IMR-90 (cell line): ENCODE measurements at regions not wholly inside any gene's neighbourhood (a gene's known extent, or its start where the extent isn't known, plus 50 kb on each side); places are given as distances from the start of the nearest gene placed in this dataset.

Source experiments
- ATAC-seq: fragments of 200-7000 bp; cut with Tn5 transposase; 2 replicates; pipeline ENCODE4 v1.9.1; 2020; ENCODE audit warnings: low read depth, mild to moderate bottlenecking, moderate library complexity
- BruUV-seq: library from RNA; stranded (reverse); fragments of 400-500 nt; replicated peaks from 2 replicates; lab custom pipeline; 2021; lab: Mats Ljungman, UMichigan
- CTCF ChIA-PET: fragments of 300-600 bp; formaldehyde crosslinking; extraction: SDS; loops from one replicate; lab custom pipeline; 2021; ENCODE audit warnings: antibody characterized with exemption; lab: Yijun Ruan, JAX
- POLR2A ChIA-PET: fragments of 300-600 bp; sonication (Branson Sonifier 250); formaldehyde crosslinking; loops from one replicate; lab custom pipeline; 2022; ENCODE audit warnings: antibody characterized with exemption; ENCODE audit not compliant: unreplicated experiment; lab: Charles Lee
- DNase-seq: peaks from one replicate; pipeline ENCODE4 v3.0.0; 2013
- H2AFZ ChIP-seq: replicated peaks from 2 replicates; pipeline ENCODE3; 2013; ENCODE audit warnings: low read length, mild to moderate bottlenecking; ENCODE audit not compliant: poor library complexity
- H2AK5ac ChIP-seq: 2 replicates; pipeline ENCODE4 v1.6.1; 2013; ENCODE audit warnings: low read depth, low read length, inconsistent platforms
- H2AK9ac ChIP-seq: replicated peaks from 2 replicates; pipeline ENCODE3; 2013; ENCODE audit warnings: mild to moderate bottlenecking, low read depth, low read length, moderate library complexity; ENCODE audit not compliant: poor library complexity
- H2BK120ac ChIP-seq: 2 replicates; pipeline ENCODE4 v1.6.1; 2013; ENCODE audit warnings: low read depth, low read length, inconsistent platforms
- H2BK15ac ChIP-seq: 3 replicates; pipeline ENCODE4 v1.6.1; 2013; ENCODE audit warnings: low read depth, low read length, inconsistent platforms
- H2BK20ac ChIP-seq: 2 replicates; pipeline ENCODE4 v1.6.1; 2013; ENCODE audit warnings: low read depth, mild to moderate bottlenecking, inconsistent platforms, low read length, moderate library complexity
- H2BK5ac ChIP-seq: 2 replicates; pipeline ENCODE4 v1.6.1; 2013; ENCODE audit warnings: mild to moderate bottlenecking, low read depth, low read length, inconsistent platforms; ENCODE audit not compliant: poor library complexity, severe bottlenecking
- H3K14ac ChIP-seq: replicated peaks from 2 replicates; pipeline ENCODE4 v1.6.1; 2013; ENCODE audit warnings: low read depth, low read length, inconsistent platforms
- H3K18ac ChIP-seq: 2 replicates; pipeline ENCODE4 v1.6.1; 2013; ENCODE audit warnings: low read depth, low read length, control low read depth
- H3K23ac ChIP-seq: 2 replicates; pipeline ENCODE4 v1.6.1; 2013; ENCODE audit warnings: low read depth, low read length, inconsistent platforms
- H3K27ac ChIP-seq: 2 replicates; pipeline ENCODE4 v1.5.1; 2013; ENCODE audit warnings: mild to moderate bottlenecking, control low read depth, low read length; ENCODE audit not compliant: insufficient read depth
- H3K27me3 ChIP-seq: 2 replicates; pipeline ENCODE4 v1.6.1; 2013; ENCODE audit warnings: low read length; ENCODE audit not compliant: control insufficient read depth, insufficient read depth
- H3K36me3 ChIP-seq: 2 replicates; pipeline ENCODE4 v1.6.1; 2013; ENCODE audit warnings: low read length, mixed read lengths; ENCODE audit not compliant: control insufficient read depth, insufficient read depth
- H3K4ac ChIP-seq: 2 replicates; pipeline ENCODE4 v1.6.1; 2013; ENCODE audit warnings: low read depth, low read length, inconsistent platforms
- H3K4me1 ChIP-seq: 2 replicates; pipeline ENCODE4 v1.6.1; 2013; ENCODE audit warnings: low read length, mixed read lengths; ENCODE audit not compliant: control insufficient read depth, insufficient read depth
- H3K4me2 ChIP-seq: 2 replicates; pipeline ENCODE4 v1.6.1; 2013; ENCODE audit warnings: low read depth, mild to moderate bottlenecking, control low read depth, low read length, moderate library complexity
- H3K4me3 ChIP-seq: 2 replicates; pipeline ENCODE4 v1.5.1; 2013; ENCODE audit warnings: low read depth, mild to moderate bottlenecking, control low read depth, low read length, moderate library complexity; ENCODE audit not compliant: insufficient read depth
- H3K56ac ChIP-seq: 2 replicates; pipeline ENCODE4 v1.6.1; 2013; ENCODE audit warnings: low read length, inconsistent platforms; ENCODE audit not compliant: insufficient read depth; ENCODE audit errors: extremely low read depth
- H3K79me1 ChIP-seq, 2 experiments: 2 replicates each; pipeline ENCODE4 v1.6.1; 2013; ENCODE audit warnings: low read length in 2 of 2, inconsistent platforms in 1 of 2, low read depth in 1 of 2
- H3K9ac ChIP-seq: 2 replicates; pipeline ENCODE4 v1.6.1; 2013; ENCODE audit warnings: low read depth, low read length, control low read depth
- H3K9me1 ChIP-seq: 2 replicates; pipeline ENCODE4 v1.6.1; 2013; ENCODE audit warnings: low read length, inconsistent platforms; ENCODE audit not compliant: insufficient read depth
- H3K9me3 ChIP-seq: 2 replicates; pipeline ENCODE4 v1.6.1; 2013; ENCODE audit warnings: low read length; ENCODE audit not compliant: control insufficient read depth, insufficient read depth
- H4K20me1 ChIP-seq: 2 replicates; pipeline ENCODE4 v1.6.1; 2013; ENCODE audit warnings: low read length, inconsistent platforms; ENCODE audit not compliant: insufficient read depth
- H4K5ac ChIP-seq: 2 replicates; pipeline ENCODE4 v1.6.1; 2013; ENCODE audit warnings: mild to moderate bottlenecking, low read depth, low read length, control low read depth
- H4K8ac ChIP-seq, 2 experiments: 2 replicates each; pipeline ENCODE4 v1.6.1; 2013; ENCODE audit warnings: low read depth in 2 of 2, low read length in 2 of 2, control low read depth in 1 of 2, inconsistent platforms in 1 of 2
- H4K91ac ChIP-seq: 2 replicates; pipeline ENCODE4 v1.6.1; 2013; ENCODE audit warnings: low read depth, low read length, inconsistent platforms; ENCODE audit not compliant: insufficient read depth
- BHLHE40 ChIP-seq: fragments of 150-350 bp; IDR thresholded peaks from 2 replicates; pipeline ENCODE4 v1.6.1; 2016; ENCODE audit warnings: mild to moderate bottlenecking, low read depth, low read length
- CEBPB ChIP-seq: IDR thresholded peaks from 2 replicates; pipeline ENCODE4 v1.6.1; 2012; ENCODE audit warnings: low read depth, low read length, improper control_type of control experiment
- CHD1 ChIP-seq: IDR thresholded peaks from 2 replicates; pipeline ENCODE4 v1.6.1; 2012; ENCODE audit warnings: low read depth, low read length, improper control_type of control experiment
- FOS ChIP-seq: fragments of 150-350 bp; IDR thresholded peaks from 2 replicates; pipeline ENCODE4 v1.6.1; 2016; ENCODE audit warnings: low read depth, low read length
- MAFK ChIP-seq: IDR thresholded peaks from 2 replicates; pipeline ENCODE4 v1.6.1; 2012; ENCODE audit warnings: low read depth, low read length, improper control_type of control experiment
- MAZ ChIP-seq: IDR thresholded peaks from 2 replicates; pipeline ENCODE4 v1.6.1; 2012; ENCODE audit warnings: low read depth, mild to moderate bottlenecking, low read length, improper control_type of control experiment, moderate library complexity, borderline replicate concordance
- MXI1 ChIP-seq: IDR thresholded peaks from 2 replicates; pipeline ENCODE4 v1.6.1; 2012; ENCODE audit warnings: low read depth, mild to moderate bottlenecking, low read length, moderate library complexity, borderline replicate concordance
- NFE2L2 ChIP-seq: fragments of 150-350 bp; IDR thresholded peaks from 2 replicates; pipeline ENCODE4 v1.6.1; 2016; ENCODE audit warnings: low read depth, mild to moderate bottlenecking, low read length
- POLR2A ChIP-seq: IDR thresholded peaks from 2 replicates; pipeline ENCODE4 v1.6.1; 2012; ENCODE audit warnings: mild to moderate bottlenecking, low read depth, low read length
- RAD21 ChIP-seq: IDR thresholded peaks from 2 replicates; pipeline ENCODE4 v1.6.1; 2012; ENCODE audit warnings: low read length, improper control_type of control experiment
- RCOR1 ChIP-seq: IDR thresholded peaks from 2 replicates; pipeline ENCODE4 v1.6.1; 2012; ENCODE audit warnings: mild to moderate bottlenecking, low read length, improper control_type of control experiment; ENCODE audit not compliant: insufficient replicate concordance
- RFX5 ChIP-seq: IDR thresholded peaks from 2 replicates; pipeline ENCODE4 v1.8.0; 2012; ENCODE audit warnings: low read depth, mild to moderate bottlenecking, low read length, moderate library complexity
- SMC3 ChIP-seq: fragments of 150-350 bp; IDR thresholded peaks from 2 replicates; pipeline ENCODE4 v1.6.1; 2016; ENCODE audit warnings: low read depth, mild to moderate bottlenecking, antibody characterized with exemption, low read length, moderate library complexity
- dilution Hi-C: fragments of 300-500 bp; cut with HindIII; formaldehyde crosslinking; loops from one replicate; pipeline ENCODE4 v1.14.3; 2018; ENCODE audit warnings: low sequenced_read_pairs; ENCODE audit not compliant: unreplicated experiment
- in situ Hi-C: fragments of 300-500 bp; cut with MboI; formaldehyde crosslinking; loops from 3 replicates; pipeline ENCODE4 v1.14.3; 2019; ENCODE audit warnings: low sequenced_read_pairs, inconsistent platforms, mixed read lengths
- intact Hi-C: fragments of 100-400 bp; cut with micrococcal nuclease; formaldehyde crosslinking; loops from 2 replicates; pipeline ENCODE4 v1.10.0; 2022
- TF ChIP-seq, protein P1 (sequence below): fragments of 150-350 bp; IDR thresholded peaks from 2 replicates; pipeline ENCODE4 v1.6.1; 2016; ENCODE audit warnings: low read depth, mild to moderate bottlenecking, low read length, moderate library complexity, borderline replicate concordance
- TF ChIP-seq, protein P2 (sequence below): fragments of 150-350 bp; IDR thresholded peaks from 2 replicates; pipeline ENCODE4 v1.6.1; 2017; ENCODE audit warnings: mild to moderate bottlenecking, antibody characterized with exemption, low read length, low read depth
- TF ChIP-seq, protein P3 (sequence below): conservative IDR thresholded peaks from 2 replicates; pipeline ENCODE4 v1.5.1; 2012; ENCODE audit warnings: mild to moderate bottlenecking, low read depth, low read length, improper control_type of control experiment

DNA sequence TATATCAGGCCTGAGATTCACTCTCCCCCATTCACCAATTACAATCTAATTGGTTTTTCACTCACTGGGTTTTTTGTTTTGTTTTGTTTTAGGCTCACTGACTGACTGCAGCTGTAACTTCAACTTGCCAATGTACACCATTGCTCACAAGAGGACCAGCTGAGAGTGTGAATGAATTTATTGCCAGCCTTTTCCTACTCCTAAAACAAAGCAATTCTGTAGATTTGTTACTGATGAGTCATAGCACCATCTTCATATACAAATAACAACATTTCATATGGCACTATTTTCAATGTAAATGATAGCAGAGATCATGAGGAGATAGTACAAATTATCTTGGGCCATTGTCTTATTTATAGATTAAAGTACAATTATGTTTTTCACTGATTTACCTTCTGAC lies 76.0 kb upstream of the DPYD start:
- Histone ChIP-seq H3K18ac (no peak overlapping the region), H2BK15ac (no peak overlapping the region), H2BK5ac (no peak overlapping the region), H2BK20ac (no peak overlapping the region), H3K56ac (no peak overlapping the region), H2AK5ac (no peak overlapping the region), H3K27ac (no peak overlapping the region), H3K4me2 (no peak overlapping the region), H3K27me3 (no peaks in the 10 kb centered on the region), H3K4me3 (no peak overlapping the region), H4K5ac (no peak overlapping the region), H2AFZ (no peak overlapping the region), H3K9me3 (no peaks in the 10 kb centered on the region), H4K91ac (no peak overlapping the region), H3K9me1 (no peaks in the 10 kb centered on the region), H3K79me1 (no peaks in the 10 kb centered on the region), H2AK9ac (no peak overlapping the region), H3K4ac (no peak overlapping the region), H2BK120ac (no peak overlapping the region), H3K4me1 (no peaks in the 10 kb centered on the region; the same call in 1 of the 2 replicates), H3K9ac (no peak overlapping the region), H3K36me3 (no peaks in the 10 kb centered on the region), H4K8ac (no peak overlapping the region), H4K20me1 (no peaks in the 10 kb centered on the region), H3K14ac (no peak overlapping the region), H3K23ac (no peak overlapping the region)
- ATAC-seq (no peak), DNase-seq (peak; percentile 8)
- in situ Hi-C loops = no loop called here
- ChIA-PET POLR2A (no interaction called here), CTCF (no interaction called here)
- BruUV-seq = no TSS peak
- dilution Hi-C loops = no loop called here
- intact Hi-C loops = loop anchor here (5.0 kb wide), 1 partner anchor 75 kb away; the partner anchor contains the start of gene DPYD
- TF ChIP-seq, protein P1, sequence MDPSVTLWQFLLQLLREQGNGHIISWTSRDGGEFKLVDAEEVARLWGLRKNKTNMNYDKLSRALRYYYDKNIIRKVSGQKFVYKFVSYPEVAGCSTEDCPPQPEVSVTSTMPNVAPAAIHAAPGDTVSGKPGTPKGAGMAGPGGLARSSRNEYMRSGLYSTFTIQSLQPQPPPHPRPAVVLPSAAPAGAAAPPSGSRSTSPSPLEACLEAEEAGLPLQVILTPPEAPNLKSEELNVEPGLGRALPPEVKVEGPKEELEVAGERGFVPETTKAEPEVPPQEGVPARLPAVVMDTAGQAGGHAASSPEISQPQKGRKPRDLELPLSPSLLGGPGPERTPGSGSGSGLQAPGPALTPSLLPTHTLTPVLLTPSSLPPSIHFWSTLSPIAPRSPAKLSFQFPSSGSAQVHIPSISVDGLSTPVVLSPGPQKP = no peak
- TF ChIP-seq RFX5 (no peak), NFE2L2 (no peak), MAZ (no peak), CEBPB (no peak), RAD21 (no peak), BHLHE40 (no peak), MAFK (no peak), CHD1 (no peak), FOS (no peak), POLR2A (no peak), RCOR1 (no peak), MXI1 (no peak), SMC3 (no peak)
- TF ChIP-seq, protein P2, sequence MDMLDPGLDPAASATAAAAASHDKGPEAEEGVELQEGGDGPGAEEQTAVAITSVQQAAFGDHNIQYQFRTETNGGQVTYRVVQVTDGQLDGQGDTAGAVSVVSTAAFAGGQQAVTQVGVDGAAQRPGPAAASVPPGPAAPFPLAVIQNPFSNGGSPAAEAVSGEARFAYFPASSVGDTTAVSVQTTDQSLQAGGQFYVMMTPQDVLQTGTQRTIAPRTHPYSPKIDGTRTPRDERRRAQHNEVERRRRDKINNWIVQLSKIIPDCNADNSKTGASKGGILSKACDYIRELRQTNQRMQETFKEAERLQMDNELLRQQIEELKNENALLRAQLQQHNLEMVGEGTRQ = no peak
- TF ChIP-seq, protein P3, sequence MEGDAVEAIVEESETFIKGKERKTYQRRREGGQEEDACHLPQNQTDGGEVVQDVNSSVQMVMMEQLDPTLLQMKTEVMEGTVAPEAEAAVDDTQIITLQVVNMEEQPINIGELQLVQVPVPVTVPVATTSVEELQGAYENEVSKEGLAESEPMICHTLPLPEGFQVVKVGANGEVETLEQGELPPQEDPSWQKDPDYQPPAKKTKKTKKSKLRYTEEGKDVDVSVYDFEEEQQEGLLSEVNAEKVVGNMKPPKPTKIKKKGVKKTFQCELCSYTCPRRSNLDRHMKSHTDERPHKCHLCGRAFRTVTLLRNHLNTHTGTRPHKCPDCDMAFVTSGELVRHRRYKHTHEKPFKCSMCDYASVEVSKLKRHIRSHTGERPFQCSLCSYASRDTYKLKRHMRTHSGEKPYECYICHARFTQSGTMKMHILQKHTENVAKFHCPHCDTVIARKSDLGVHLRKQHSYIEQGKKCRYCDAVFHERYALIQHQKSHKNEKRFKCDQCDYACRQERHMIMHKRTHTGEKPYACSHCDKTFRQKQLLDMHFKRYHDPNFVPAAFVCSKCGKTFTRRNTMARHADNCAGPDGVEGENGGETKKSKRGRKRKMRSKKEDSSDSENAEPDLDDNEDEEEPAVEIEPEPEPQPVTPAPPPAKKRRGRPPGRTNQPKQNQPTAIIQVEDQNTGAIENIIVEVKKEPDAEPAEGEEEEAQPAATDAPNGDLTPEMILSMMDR = no peak
